ENCODE measurements at regions not wholly inside any gene's neighbourhood (a gene's known extent, or its start where the extent isn't known, plus 50 kb on each side); places are given as distances from the start of the nearest gene placed in this dataset.
A peak's percentile ranks its signal among the peaks of the same experiment; 100 is the strongest.
"Not testable (repeated sequence)": the region's sequence is repeated elsewhere in the genome, so short reads cannot be mapped to it uniquely, and the experiment has no call there.

DNA sequence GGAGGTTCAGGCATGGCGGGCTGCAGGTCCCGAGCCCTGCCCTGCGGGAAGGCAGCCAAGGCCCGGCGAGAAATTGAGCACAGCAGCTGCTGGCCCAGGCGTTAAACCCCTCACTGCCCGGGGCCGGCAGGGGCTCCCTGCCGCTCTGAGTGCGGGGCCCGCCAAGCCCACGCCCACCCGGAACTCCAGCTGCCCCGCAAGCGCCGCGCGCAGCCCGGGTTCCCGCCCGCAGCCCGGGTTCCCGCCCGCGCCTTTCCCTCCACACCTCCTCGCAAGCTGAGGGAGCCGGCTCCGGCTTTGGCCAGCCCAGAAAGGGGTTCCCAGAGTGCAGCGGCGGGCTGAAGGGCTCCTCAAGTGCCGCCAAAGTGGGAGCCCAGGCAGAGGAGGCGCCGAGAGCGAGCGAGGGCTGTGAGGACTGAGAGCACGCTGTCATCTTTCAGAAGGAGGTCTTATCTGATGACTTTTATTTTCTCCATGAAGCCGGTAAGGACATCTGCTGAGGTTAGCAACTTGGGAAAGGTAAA is 439.6 kb upstream of the ANO5 start:
- H3K27ac ChIP-seq; H3K4me1 ChIP-seq; H3K4me3 ChIP-seq; H3K36me3 ChIP-seq; H3K27me3 ChIP-seq; intact Hi-C loops (cut with DNase I); ATAC-seq: not testable (repeated sequence)
- DNase-seq: peak in 1 of 2 donors; percentile 7
- WGBS, 2 donors: 74 to 84% methylated on average over 20 to 36 of the region's 37 CpGs
- H3K9me3 ChIP-seq: peaks cover 0 to 12% (median 0%) of the 10 kb centered on the region in 11 donors

DNA sequence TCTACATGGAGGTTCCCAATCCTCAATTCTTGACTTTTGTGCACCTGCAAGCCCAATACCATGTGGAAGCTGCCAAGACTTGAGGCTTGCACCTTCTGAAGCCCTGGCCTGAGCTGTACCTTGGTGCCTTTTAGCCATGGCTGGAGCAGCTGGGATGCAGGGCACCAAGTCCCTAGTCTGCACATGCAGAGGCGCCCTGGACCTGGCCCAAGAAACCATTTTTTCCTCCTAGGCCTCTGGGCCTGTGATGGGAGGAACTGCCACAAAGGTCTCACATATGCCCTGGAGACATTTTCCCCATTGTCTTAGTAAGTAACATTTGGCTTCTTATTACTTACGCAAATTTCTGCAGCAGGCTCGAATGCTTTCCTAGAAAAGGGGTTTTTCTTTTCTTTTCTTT is 431.9 kb upstream of the ANO5 start:
- Histone ChIP-seq H3K27me3 (no peaks in the 10 kb centered on the region), H3K4me3 (no peak overlapping the region), H3K4me1 (no peaks in the 10 kb centered on the region), H3K9me3 (peaks cover 0 to 49% (median 2%) of the 10 kb centered on the region in 11 donors), H3K36me3 (no peaks in the 10 kb centered on the region), H3K27ac (no peak overlapping the region)
- 82 to 84% methylated on average over 3 of the region's 3 CpGs for WGBS, 2 donors
- intact Hi-C loops (cut with DNase I): no loop called here
- no peak for ATAC-seq
- no peak for DNase-seq
- TF ChIP-seq, protein P1, sequence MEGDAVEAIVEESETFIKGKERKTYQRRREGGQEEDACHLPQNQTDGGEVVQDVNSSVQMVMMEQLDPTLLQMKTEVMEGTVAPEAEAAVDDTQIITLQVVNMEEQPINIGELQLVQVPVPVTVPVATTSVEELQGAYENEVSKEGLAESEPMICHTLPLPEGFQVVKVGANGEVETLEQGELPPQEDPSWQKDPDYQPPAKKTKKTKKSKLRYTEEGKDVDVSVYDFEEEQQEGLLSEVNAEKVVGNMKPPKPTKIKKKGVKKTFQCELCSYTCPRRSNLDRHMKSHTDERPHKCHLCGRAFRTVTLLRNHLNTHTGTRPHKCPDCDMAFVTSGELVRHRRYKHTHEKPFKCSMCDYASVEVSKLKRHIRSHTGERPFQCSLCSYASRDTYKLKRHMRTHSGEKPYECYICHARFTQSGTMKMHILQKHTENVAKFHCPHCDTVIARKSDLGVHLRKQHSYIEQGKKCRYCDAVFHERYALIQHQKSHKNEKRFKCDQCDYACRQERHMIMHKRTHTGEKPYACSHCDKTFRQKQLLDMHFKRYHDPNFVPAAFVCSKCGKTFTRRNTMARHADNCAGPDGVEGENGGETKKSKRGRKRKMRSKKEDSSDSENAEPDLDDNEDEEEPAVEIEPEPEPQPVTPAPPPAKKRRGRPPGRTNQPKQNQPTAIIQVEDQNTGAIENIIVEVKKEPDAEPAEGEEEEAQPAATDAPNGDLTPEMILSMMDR (IDR thresholded peaks at IDR 0.05): no peak

DNA sequence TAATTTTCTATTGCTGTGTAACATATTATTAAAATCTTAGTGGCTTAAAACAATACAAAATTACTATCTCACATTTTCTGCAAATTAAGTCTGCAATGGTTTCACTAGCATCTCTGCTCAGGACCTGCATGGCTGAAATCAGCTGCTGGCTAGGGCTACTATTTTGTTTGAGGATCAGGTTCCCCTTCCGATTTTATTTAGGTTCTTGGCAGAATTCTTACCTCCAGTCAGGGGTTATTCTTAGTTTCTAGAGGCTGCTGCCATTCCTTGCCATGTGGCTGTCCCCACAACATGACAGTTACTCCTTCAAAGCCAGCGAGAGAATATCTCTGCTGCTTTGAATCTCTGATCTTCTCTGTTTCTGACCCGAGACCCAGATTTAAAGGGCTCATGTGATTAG is 424.5 kb upstream of the ANO5 start:
- DNase-seq (no peak), ATAC-seq (no peak)
- Histone ChIP-seq H3K27me3 (no peaks in the 10 kb centered on the region), H3K4me1 (no peaks in the 10 kb centered on the region), H3K27ac (no peak overlapping the region), H3K36me3 (no peaks in the 10 kb centered on the region), H3K9me3 (peaks cover 0 to 7% (median 0%) of the 10 kb centered on the region in 11 donors), H3K4me3 (no peak overlapping the region)
- intact Hi-C loops (cut with DNase I): no loop called here
- TF ChIP-seq, protein P1 (IDR thresholded peaks at IDR 0.05): no peak
- WGBS, 2 donors: 58 to 69% methylated on average over 3 of the region's 3 CpGs

DNA sequence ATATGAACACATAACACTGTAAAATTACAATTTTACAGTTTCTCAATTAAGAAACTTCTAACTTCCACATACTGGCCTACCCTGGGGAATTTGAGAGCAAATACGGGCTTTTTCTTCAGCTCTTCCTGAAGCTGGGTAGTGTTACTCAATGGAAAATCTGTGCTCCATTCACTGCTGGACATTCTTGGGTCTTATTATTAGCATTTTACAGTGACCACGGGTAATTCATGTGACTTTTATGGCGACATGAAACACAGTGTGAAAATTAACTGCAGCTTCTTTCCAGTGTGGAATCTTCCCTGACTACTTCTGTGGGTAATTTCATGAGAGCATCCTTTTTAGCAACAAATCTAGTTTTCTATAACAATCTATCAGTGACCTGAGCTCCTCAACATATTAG is 423.7 kb upstream of the ANO5 start:
- no peak for DNase-seq
- WGBS, 2 donors: 55 to 67% methylated on average over 3 of the region's 3 CpGs
- intact Hi-C loops (cut with DNase I): no loop called here
- ATAC-seq: no peak
- peaks cover 0 to 15% (median 0%) of the 10 kb centered on the region in 11 donors for H3K9me3 ChIP-seq
- no peak overlapping the region for H3K4me3 ChIP-seq
- H3K4me1 ChIP-seq: no peaks in the 10 kb centered on the region
- no peaks in the 10 kb centered on the region for H3K27me3 ChIP-seq
- H3K27ac ChIP-seq: no peak overlapping the region
- H3K36me3 ChIP-seq: no peaks in the 10 kb centered on the region
- TF ChIP-seq, protein P1 (IDR thresholded peaks at IDR 0.05): no peak

DNA sequence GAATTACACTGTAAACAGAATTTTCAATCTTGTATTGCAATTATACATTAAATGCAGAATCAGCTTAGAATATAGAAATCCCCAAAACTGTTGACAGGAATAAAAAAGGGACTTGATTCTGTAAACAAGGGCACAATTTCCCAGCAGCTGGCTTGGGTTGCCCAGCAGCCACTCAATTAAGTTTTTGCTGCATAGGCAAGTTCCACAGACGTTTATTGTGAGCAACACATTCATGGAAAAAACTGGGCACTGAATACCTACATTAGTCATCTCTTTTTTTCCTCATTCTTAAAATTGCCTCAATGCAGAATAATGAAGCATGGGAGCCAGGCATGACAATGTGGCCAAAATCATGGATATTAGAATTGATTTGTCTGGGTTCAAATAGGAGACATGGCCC is 421.8 kb upstream of the ANO5 start:
- DNase-seq (no peak), ATAC-seq (no peak)
- intact Hi-C loops (cut with DNase I): no loop called here
- peaks cover 0 to 23% (median 0%) of the 10 kb centered on the region in 11 donors for H3K9me3 ChIP-seq
- no peak overlapping the region for H3K27ac ChIP-seq
- 32 to 35% methylated on average over 1 of the region's 1 CpG for WGBS, 2 donors
- no peak overlapping the region for H3K4me3 ChIP-seq
- no peaks in the 10 kb centered on the region for H3K4me1 ChIP-seq
- TF ChIP-seq, protein P1 (IDR thresholded peaks at IDR 0.05): no peak
- no peaks in the 10 kb centered on the region for H3K27me3 ChIP-seq
- no peaks in the 10 kb centered on the region for H3K36me3 ChIP-seq
